PC-9 (cell line): ENCODE measurements at regions not wholly inside any gene's neighbourhood (a gene's known extent, or its start where the extent isn't known, plus 50 kb on each side); places are given as distances from the start of the nearest gene placed in this dataset.
"Not testable (repeated sequence)": the region's sequence is repeated elsewhere in the genome, so short reads cannot be mapped to it uniquely, and the experiment has no call there.

ENCODE experiments used
- BruUV-seq: library from RNA; stranded (reverse); fragments of 400-500 nt; replicated peaks from 2 replicates; lab custom pipeline; 2021; lab: Mats Ljungman, UMichigan
- CTCF ChIA-PET: fragments of 300-600 bp; sonication (Branson Sonifier 250); formaldehyde crosslinking; loops from one replicate; lab custom pipeline; 2022; ENCODE audit warnings: antibody characterized with exemption; lab: Charles Lee
- POLR2A ChIA-PET: fragments of 300-600 bp; sonication (Branson Sonifier 250); formaldehyde crosslinking; loops from one replicate; lab custom pipeline; 2022; ENCODE audit warnings: antibody characterized with exemption; ENCODE audit not compliant: unreplicated experiment; lab: Charles Lee
- DNase-seq, 2 experiments: peaks; one replicate each; pipeline versions ENCODE4 v3.0.0 to v3.0.0-alpha.2; 2015 to 2022; ENCODE audit warnings: mixed read lengths in 1 of 2
- H2AFZ ChIP-seq: fragments of 200-600 bp; sonication (generic); 2 replicates; pipeline ENCODE4 v1.8.1; 2017; ENCODE audit warnings: antibody characterized with exemption
- H3F3A ChIP-seq: fragments of 200-600 bp; sonication (generic); 2 replicates; pipeline ENCODE4 v1.8.1; 2017; ENCODE audit warnings: antibody characterized with exemption, mild to moderate bottlenecking, low read depth; ENCODE audit not compliant: insufficient read depth
- H3K27ac ChIP-seq: fragments of 200-600 bp; sonication (generic); 2 replicates; pipeline ENCODE4 v1.6.1; 2016; ENCODE audit warnings: mixed run types
- H3K27me3 ChIP-seq: fragments of 200-600 bp; sonication (generic); 2 replicates; pipeline ENCODE4 v1.6.1; 2016; ENCODE audit warnings: low read depth, mixed run types; ENCODE audit not compliant: insufficient read depth
- H3K36me3 ChIP-seq: fragments of 200-600 bp; sonication (generic); 2 replicates; pipeline ENCODE4 v1.6.1; 2016; ENCODE audit warnings: low read depth, mixed run types
- H3K4me1 ChIP-seq: fragments of 200-600 bp; sonication (generic); replicated peaks from 2 replicates; pipeline ENCODE4 v1.6.1; 2016; ENCODE audit warnings: mixed run types; ENCODE audit not compliant: insufficient read depth
- H3K4me2 ChIP-seq: fragments of 200-600 bp; sonication (generic); 2 replicates; pipeline ENCODE4 v1.6.1; 2017; ENCODE audit warnings: mixed run types
- H3K4me3 ChIP-seq: fragments of 200-600 bp; sonication (generic); 2 replicates; pipeline ENCODE4 v1.6.1; 2016; ENCODE audit warnings: mixed run types
- H3K79me2 ChIP-seq: fragments of 200-600 bp; sonication (generic); 2 replicates; pipeline ENCODE4 v1.6.1; 2017; ENCODE audit warnings: low read depth, mixed run types
- H3K9me2 ChIP-seq: fragments of 200-600 bp; sonication (generic); 2 replicates; pipeline ENCODE4 v1.8.1; 2017; ENCODE audit warnings: mild to moderate bottlenecking; ENCODE audit not compliant: insufficient read depth
- H3K9me3 ChIP-seq: fragments of 200-600 bp; sonication (generic); 2 replicates; pipeline ENCODE4 v1.8.1; 2016; ENCODE audit warnings: low read depth; ENCODE audit not compliant: insufficient read depth
- H4K20me1 ChIP-seq: fragments of 200-600 bp; sonication (generic); 2 replicates; pipeline ENCODE4 v1.8.1; 2017; ENCODE audit not compliant: insufficient read depth
- CTCF ChIP-seq: fragments of 200-600 bp; sonication (generic); conservative IDR thresholded peaks from 2 replicates; pipeline ENCODE4 v1.6.1; 2017; ENCODE audit warnings: mixed run types, antibody characterized with exemption, mild to moderate bottlenecking, moderate library complexity
- EZH2 ChIP-seq: fragments of 200-600 bp; sonication (generic); IDR thresholded peaks from 2 replicates; pipeline ENCODE4 v1.8.0; 2017; ENCODE audit warnings: antibody characterized with exemption, low read depth
- intact Hi-C: fragments of 100-400 bp; cut with micrococcal nuclease; formaldehyde crosslinking; loops from one replicate; pipeline ENCODE4 v1.10.0; 2022; ENCODE audit not compliant: unreplicated experiment

GRCh38 chr3:67064105-67064504 is 66.0 kb downstream of the KBTBD8 start:
- Histone ChIP-seq H3K36me3 (no peaks in the 10 kb centered on the region), H4K20me1 (no peaks in the 10 kb centered on the region), H3K27me3 (0 out of 2 replicates have a peak, but pooled peaks cover 14% of the 10 kb centered on the region), H3K4me2 (no peak overlapping the region), H3K4me1 (no peaks in the 10 kb centered on the region), H3K9me3 (no peaks in the 10 kb centered on the region), H3K9me2 (no peaks in the 10 kb centered on the region; the same call in 1 of the 2 replicates), H3K4me3 (no peak overlapping the region), H3F3A (no peaks in the 10 kb centered on the region), H2AFZ (no peak overlapping the region), H3K27ac (no peak overlapping the region), H3K79me2 (no peaks in the 10 kb centered on the region)
- ChIA-PET POLR2A (no interaction called here), CTCF (no interaction called here)
- no peak for DNase-seq
- intact Hi-C loops: no loop called here
- no peak for TF ChIP-seq CTCF
- no peak for TF ChIP-seq EZH2
- no TSS peak for BruUV-seq

- H3K36me3 ChIP-seq: no peaks in the 10 kb centered on the region
- no peak overlapping the region for H3K4me2 ChIP-seq
- ChIA-PET POLR2A (no interaction called here), CTCF (no interaction called here)
- intact Hi-C loops: no loop called here
- no peaks in the 10 kb centered on the region for H3K4me1 ChIP-seq
- H3F3A ChIP-seq: no peaks in the 10 kb centered on the region
- no peaks in the 10 kb centered on the region for H3K9me2 ChIP-seq
- no peaks in the 10 kb centered on the region for H3K9me3 ChIP-seq
- no peak overlapping the region for H3K27ac ChIP-seq
- H3K79me2 ChIP-seq: no peaks in the 10 kb centered on the region
- TF ChIP-seq EZH2 (no peak), CTCF (no peak)
- H3K4me3 ChIP-seq: no peak overlapping the region
- H2AFZ ChIP-seq: no peak overlapping the region
- H3K27me3 ChIP-seq: 0 out of 2 replicates have a peak, but pooled peaks cover 11% of the 10 kb centered on the region
- no peaks in the 10 kb centered on the region for H4K20me1 ChIP-seq
- no TSS peak for BruUV-seq
- DNase-seq: no peak
Measured at GRCh38 chr3:67067251-67067650, 69.1 kb downstream of the KBTBD8 start.

- intact Hi-C loops, H3K27me3 ChIP-seq, H3K27ac ChIP-seq, H2AFZ ChIP-seq, H3K4me1 ChIP-seq, H3F3A ChIP-seq, H3K79me2 ChIP-seq, H3K9me2 ChIP-seq, H4K20me1 ChIP-seq, CTCF ChIA-PET, DNase-seq, H3K4me3 ChIP-seq, H3K9me3 ChIP-seq, H3K36me3 ChIP-seq, H3K4me2 ChIP-seq, POLR2A ChIA-PET, BruUV-seq: not testable (repeated sequence)
Measured at GRCh38 chr3:67072640-67073039, 74.5 kb downstream of the KBTBD8 start.

- Histone ChIP-seq H4K20me1 (no peaks in the 10 kb centered on the region), H3K9me2 (no peaks in the 10 kb centered on the region), H3K27me3 (0 out of 2 replicates have a peak, but pooled peaks cover 4% of the 10 kb centered on the region), H3K4me3 (no peak overlapping the region), H3K79me2 (no peaks in the 10 kb centered on the region), H3K4me2 (no peak overlapping the region), H3K36me3 (no peaks in the 10 kb centered on the region), H3K27ac (no peak overlapping the region), H2AFZ (no peak overlapping the region), H3K9me3 (no peaks in the 10 kb centered on the region), H3F3A (no peaks in the 10 kb centered on the region), H3K4me1 (no peaks in the 10 kb centered on the region)
- no peak for TF ChIP-seq CTCF
- no peak for TF ChIP-seq EZH2
- ChIA-PET CTCF (no interaction called here), POLR2A (no interaction called here)
- DNase-seq: no peak
- BruUV-seq: no TSS peak
- intact Hi-C loops: no loop called here
Measured at GRCh38 chr3:67073812-67074211, 75.7 kb downstream of the KBTBD8 start.
